Adrenal gland (tissue), 9 donors: ENCODE measurements at regions not wholly inside any gene's neighbourhood (a gene's known extent, or its start where the extent isn't known, plus 50 kb on each side); places are given as distances from the start of the nearest gene placed in this dataset.

Experiments
- DNase-seq, 7 donors: peaks; one replicate each; pipeline ENCODE4 v3.0.0-alpha.2; 2019 to 2020
- H3K27ac ChIP-seq, 5 donors: fragments of 200-600 bp; sonication (generic) in 4 of 5; 1 replicate in 3 of 5; 2 replicates in 2 of 5; pipeline versions ENCODE4 v1.5.1 to v1.8.0; 2016 to 2020; ENCODE audit warnings: mild to moderate bottlenecking in 1 of 5
- H3K27me3 ChIP-seq: fragments of 200-600 bp; 2 replicates; pipeline ENCODE4 v1.8.0; 2021
- H3K36me3 ChIP-seq, 2 donors: fragments of 200-600 bp; replicated peaks in 1 of 2; 1 replicate in 1 of 2; 2 replicates in 1 of 2; pipeline versions ENCODE4 v1.5.1 to v1.8.0; 2018 to 2022
- H3K4me1 ChIP-seq, 2 donors: fragments of 200-600 bp; replicated peaks in 1 of 2; 1 replicate in 1 of 2; 2 replicates in 1 of 2; pipeline versions ENCODE4 v1.5.1 to v1.8.0; 2018 to 2021
- H3K4me3 ChIP-seq, 4 donors: fragments of 200-600 bp; sonication (generic) in 3 of 4; one replicate each; pipeline ENCODE4 v1.5.1; 2016 to 2018
- H3K9me3 ChIP-seq, 3 donors: fragments of 200-600 bp; sonication (generic) in 1 of 3; replicated peaks in 1 of 3; 1 replicate in 2 of 3; 2 replicates in 1 of 3; pipeline versions ENCODE4 v1.5.1 to v1.8.0; 2016 to 2021
- CTCF ChIP-seq, 6 experiments: fragments of 450-650 bp in 4 of 6; fragments of 200-600 bp in 2 of 6; sonication (generic) in 1 of 6; IDR thresholded peaks; 1 replicate in 5 of 6; 2 replicates in 1 of 6; pipeline versions ENCODE4 v1.5.1 to v1.8.0; 2016 to 2021; ENCODE audit warnings: antibody characterized with exemption in 6 of 6, mild to moderate bottlenecking in 2 of 6, moderate library complexity in 1 of 6
- POLR2A ChIP-seq, 2 donors: fragments of 450-650 bp; IDR thresholded peaks; one replicate each; pipeline ENCODE4 v1.6.1; 2017; ENCODE audit warnings: antibody characterized with exemption in 2 of 2, mild to moderate bottlenecking in 2 of 2, moderate library complexity in 1 of 2
- WGBS, 4 donors: extraction: QIAGEN DNeasy Blood & Tissue Kit in 2 of 4; methylation state at CpG; one replicate each; pipeline versions ENCODE4 v1.1.5 to v1.1.7; 2013 to 2017; 5-methylcytosine and 5-hydroxymethylcytosine counted together
- intact Hi-C, 2 donors: fragments of 100-400 bp; cut with DNase I; formaldehyde crosslinking; loops; one replicate each; pipeline versions ENCODE4 v1.14.1 to v1.15.0; 2022 to 2023
- donor health status: healthy with polysubstance abuse.
- donor health status: Bipolar disorder and iron deficiency.
- donor health status: DM: yes; HTN: yes; CAD: no.
- donor health status: DM: no; HTN: no; CAD: no.
- donor health status: DM: no; HTN: no; CAD: no.

DNA sequence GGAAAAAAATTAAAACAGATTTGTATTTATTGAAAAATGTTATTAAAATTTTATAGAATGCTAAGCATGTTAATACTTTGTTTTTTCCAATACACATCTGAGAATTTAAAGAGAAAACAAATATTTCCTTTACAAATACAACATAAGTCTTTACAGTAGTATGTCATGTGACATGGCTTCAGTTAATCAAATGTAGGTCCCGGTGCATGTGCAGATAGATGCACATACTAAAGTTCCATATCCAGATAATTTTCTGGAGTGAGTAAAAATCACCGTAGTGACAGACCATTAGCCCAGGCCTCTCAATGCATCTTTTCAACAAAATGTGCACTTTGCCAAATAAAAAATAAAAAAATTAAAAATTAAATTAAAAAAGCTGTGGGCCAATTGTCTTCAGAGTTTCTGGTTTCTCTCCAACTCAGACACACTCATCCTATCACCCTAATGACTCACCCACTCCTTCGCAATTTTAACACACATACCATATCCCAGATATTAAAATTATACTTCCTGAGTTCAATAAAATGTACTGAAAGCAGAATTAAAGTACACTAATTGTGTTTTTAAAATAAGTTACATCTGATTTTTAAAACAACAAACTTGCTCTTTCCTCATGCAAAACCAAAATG is 508.1 kb downstream of the NR2F1-AS1 start:
- Histone ChIP-seq H3K4me3 (no peak overlapping the region), H3K27me3 (no peaks in the 10 kb centered on the region), H3K27ac (no peak overlapping the region), H3K9me3 (no peaks in the 10 kb centered on the region), H3K4me1 (no peaks in the 10 kb centered on the region), H3K36me3 (no peaks in the 10 kb centered on the region)
- WGBS, 4 donors = 73 to 82% (median 77%) methylated on average over 3 of the region's 3 CpGs
- DNase-seq = no peak
- intact Hi-C loops = no loop called here
- TF ChIP-seq POLR2A (IDR thresholded peaks at IDR 0.05) (no peak), CTCF (IDR thresholded peaks at IDR 0.05) (no peak)

GRCh38 chr5:93071710-93072109 is 509.3 kb downstream of the NR2F1-AS1 start:
- WGBS, 4 donors = 59 to 84% (median 72%) methylated on average over 1 of the region's 1 CpG
- intact Hi-C loops = no loop called here
- no peaks in the 10 kb centered on the region for H3K4me1 ChIP-seq
- H3K27ac ChIP-seq = no peak overlapping the region
- no peak for TF ChIP-seq CTCF (IDR thresholded peaks at IDR 0.05)
- no peak for TF ChIP-seq POLR2A (IDR thresholded peaks at IDR 0.05)
- H3K36me3 ChIP-seq = no peaks in the 10 kb centered on the region
- no peak overlapping the region for H3K4me3 ChIP-seq
- H3K27me3 ChIP-seq = no peaks in the 10 kb centered on the region
- DNase-seq = no peak
- no peaks in the 10 kb centered on the region for H3K9me3 ChIP-seq

- no peak overlapping the region for H3K4me3 ChIP-seq
- DNase-seq = no peak
- no peaks in the 10 kb centered on the region for H3K27me3 ChIP-seq
- H3K4me1 ChIP-seq = no peaks in the 10 kb centered on the region
- no peak overlapping the region for H3K27ac ChIP-seq
- intact Hi-C loops = no loop called here
- 86 to 89% (median 87%) methylated on average over 6 of the region's 6 CpGs for WGBS, 4 donors
- no peaks in the 10 kb centered on the region for H3K36me3 ChIP-seq
- no peak for TF ChIP-seq POLR2A (IDR thresholded peaks at IDR 0.05)
- TF ChIP-seq CTCF (IDR thresholded peaks at IDR 0.05) = no peak
- no peaks in the 10 kb centered on the region for H3K9me3 ChIP-seq
Observed at GRCh38 chr5:93070938-93071337, 510.1 kb downstream of the NR2F1-AS1 start.

DNA sequence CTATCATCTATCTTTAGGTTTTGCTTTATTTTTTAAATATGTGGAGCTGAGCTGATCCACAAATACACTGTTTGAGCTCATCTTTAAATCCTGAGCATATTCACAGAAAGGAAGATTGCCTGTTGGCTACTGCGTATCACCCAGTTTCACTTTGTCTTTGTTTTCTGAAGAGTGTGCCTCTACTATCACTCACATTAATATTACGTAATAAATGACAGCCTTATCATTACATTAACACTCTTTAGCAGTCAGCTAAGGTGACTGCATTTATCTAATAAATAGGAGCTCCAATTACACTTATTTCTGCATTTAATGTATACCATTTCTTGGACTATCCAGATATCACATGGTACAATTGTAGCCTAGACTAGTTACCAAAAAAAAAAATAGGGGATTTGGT is 511.7 kb downstream of the NR2F1-AS1 start:
- Histone ChIP-seq H3K9me3 (no peaks in the 10 kb centered on the region), H3K27me3 (no peaks in the 10 kb centered on the region), H3K27ac (no peak overlapping the region), H3K4me1 (no peaks in the 10 kb centered on the region), H3K4me3 (no peak overlapping the region), H3K36me3 (no peaks in the 10 kb centered on the region)
- WGBS, 4 donors = 72 to 88% (median 81%) methylated on average over 2 of the region's 2 CpGs
- DNase-seq = no peak
- no peak for TF ChIP-seq POLR2A (IDR thresholded peaks at IDR 0.05)
- no peak for TF ChIP-seq CTCF (IDR thresholded peaks at IDR 0.05)
- intact Hi-C loops = no loop called here
